Esophagus muscularis mucosa (tissue), 4 donors: ENCODE measurements at regions not wholly inside any gene's neighbourhood (a gene's known extent, or its start where the extent isn't known, plus 50 kb on each side); places are given as distances from the start of the nearest gene placed in this dataset.

Experiments
- EP300 ChIP-seq: sonication (generic); formaldehyde crosslinking; IDR thresholded peaks from one replicate; pipeline ENCODE4 v1.6.1; 2017; ENCODE audit warnings: antibody characterized with exemption
- POLR2A ChIP-seq: fragments of 450-650 bp; IDR thresholded peaks from one replicate; pipeline ENCODE4 v1.6.1; 2017; ENCODE audit warnings: antibody characterized with exemption, moderate library complexity, mild to moderate bottlenecking, low read depth
- POLR2AphosphoS5 ChIP-seq, 2 donors: sonication (generic); formaldehyde crosslinking; IDR thresholded peaks; one replicate each; pipeline ENCODE4 v1.6.1; 2017; ENCODE audit warnings: antibody characterized with exemption in 2 of 2
- TF ChIP-seq, protein P1 (sequence below), 3 experiments: fragments of 200-600 bp in 2 of 3; fragments of 450-650 bp in 1 of 3; sonication (generic) in 2 of 3; IDR thresholded peaks; one replicate each; pipeline ENCODE4 v1.5.1; 2017 to 2019; ENCODE audit warnings: antibody characterized with exemption in 3 of 3, mild to moderate bottlenecking in 2 of 3, moderate library complexity in 1 of 3

DNA sequence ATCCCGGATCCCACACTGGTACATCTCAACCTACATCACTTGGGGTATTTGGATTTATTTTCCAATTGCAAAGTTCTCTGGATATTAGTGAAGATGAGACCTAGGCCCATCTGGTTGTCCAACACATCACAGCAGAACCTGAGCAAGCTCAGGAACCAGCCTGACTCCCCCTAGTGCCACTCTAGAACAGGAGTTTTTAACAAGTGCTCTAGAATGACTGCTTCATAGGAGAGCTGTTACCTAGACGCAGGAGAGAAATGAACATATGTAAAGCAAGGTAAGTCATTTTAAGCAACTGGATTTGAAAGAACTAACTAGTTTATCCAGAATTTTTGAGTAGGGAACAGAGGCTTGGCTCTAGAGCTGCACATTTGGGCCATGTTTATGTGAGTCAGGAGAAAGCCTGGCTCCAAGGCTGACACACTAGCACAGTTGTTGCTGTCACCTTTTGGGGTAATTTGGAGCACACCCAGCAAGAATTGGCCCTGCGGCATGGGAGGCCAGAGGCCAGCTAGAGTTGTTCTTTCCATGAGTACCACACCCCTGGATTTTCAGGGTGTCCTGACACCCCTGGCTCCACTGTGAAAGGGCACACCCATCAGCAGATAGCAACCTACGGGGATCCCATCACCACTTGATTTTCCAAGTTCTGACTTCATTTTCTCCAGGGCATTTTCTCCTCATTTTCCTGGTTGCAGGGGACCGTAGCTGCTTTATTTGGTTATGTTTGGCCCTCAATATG lies 110.9 kb upstream of the LPAR1 start:
- TF ChIP-seq, protein P1, sequence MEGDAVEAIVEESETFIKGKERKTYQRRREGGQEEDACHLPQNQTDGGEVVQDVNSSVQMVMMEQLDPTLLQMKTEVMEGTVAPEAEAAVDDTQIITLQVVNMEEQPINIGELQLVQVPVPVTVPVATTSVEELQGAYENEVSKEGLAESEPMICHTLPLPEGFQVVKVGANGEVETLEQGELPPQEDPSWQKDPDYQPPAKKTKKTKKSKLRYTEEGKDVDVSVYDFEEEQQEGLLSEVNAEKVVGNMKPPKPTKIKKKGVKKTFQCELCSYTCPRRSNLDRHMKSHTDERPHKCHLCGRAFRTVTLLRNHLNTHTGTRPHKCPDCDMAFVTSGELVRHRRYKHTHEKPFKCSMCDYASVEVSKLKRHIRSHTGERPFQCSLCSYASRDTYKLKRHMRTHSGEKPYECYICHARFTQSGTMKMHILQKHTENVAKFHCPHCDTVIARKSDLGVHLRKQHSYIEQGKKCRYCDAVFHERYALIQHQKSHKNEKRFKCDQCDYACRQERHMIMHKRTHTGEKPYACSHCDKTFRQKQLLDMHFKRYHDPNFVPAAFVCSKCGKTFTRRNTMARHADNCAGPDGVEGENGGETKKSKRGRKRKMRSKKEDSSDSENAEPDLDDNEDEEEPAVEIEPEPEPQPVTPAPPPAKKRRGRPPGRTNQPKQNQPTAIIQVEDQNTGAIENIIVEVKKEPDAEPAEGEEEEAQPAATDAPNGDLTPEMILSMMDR (IDR thresholded peaks at IDR 0.05), result no peak
- no peak for TF ChIP-seq POLR2A
- peak in 1 of 2 donors; percentile 22 for TF ChIP-seq POLR2AphosphoS5 (IDR thresholded peaks at IDR 0.05)
- TF ChIP-seq EP300, result no peak
